HepG2 (cell line): ENCODE measurements at regions not wholly inside any gene's neighbourhood (a gene's known extent, or its start where the extent isn't known, plus 50 kb on each side); places are given as distances from the start of the nearest gene placed in this dataset.

ENCODE experiments used
- CBX5 ChIP-seq: sonication (generic); formaldehyde crosslinking; IDR thresholded peaks from 2 replicates; pipeline ENCODE4 v1.4.0; 2020; ENCODE audit warnings: missing genetic modification reagents, borderline replicate concordance
- CREM ChIP-seq, 2 experiments: sonication (generic) in 1 of 2; formaldehyde crosslinking in 1 of 2; IDR thresholded peaks; 2 replicates each; pipeline versions ENCODE4 v1.4.0 to v1.6.1; 2016 to 2020; ENCODE audit warnings: antibody characterized with exemption in 1 of 2, mild to moderate bottlenecking in 1 of 2, missing genetic modification reagents in 1 of 2
- EED ChIP-seq: sonication (generic); formaldehyde crosslinking; IDR thresholded peaks from 2 replicates; pipeline ENCODE4 v1.5.0; 2020; ENCODE audit warnings: mild to moderate bottlenecking, missing genetic modification reagents
- ERF ChIP-seq: IDR thresholded peaks from 2 replicates; pipeline ENCODE4 v1.6.1; 2018; ENCODE audit warnings: missing biosample characterization, missing genetic modification reagents
- FIP1L1 ChIP-seq: fragments of 200-400 bp; formaldehyde crosslinking; IDR thresholded peaks from 2 replicates; pipeline ENCODE4 v1.6.1; 2018; ENCODE audit warnings: low read depth, mild to moderate bottlenecking, low read length, moderate library complexity, borderline replicate concordance; ENCODE audit not compliant: insufficient read depth
- HHEX ChIP-seq: IDR thresholded peaks from 2 replicates; pipeline ENCODE4 v1.6.1; 2016; ENCODE audit warnings: control low read depth
- HNRNPL ChIP-seq: fragments of 200-400 bp; formaldehyde crosslinking; IDR thresholded peaks from 2 replicates; pipeline ENCODE4 v1.6.1; 2017; ENCODE audit warnings: mild to moderate bottlenecking, low read depth, low read length
- JUNB ChIP-seq: sonication (generic); formaldehyde crosslinking; IDR thresholded peaks from 2 replicates; pipeline ENCODE4 v1.8.0; 2022; ENCODE audit warnings: missing genetic modification reagents, mild to moderate bottlenecking, borderline replicate concordance
- KAT8 ChIP-seq: IDR thresholded peaks from 2 replicates; pipeline ENCODE4 v1.6.1; 2016; ENCODE audit warnings: missing genetic modification reagents, missing compliant biosample characterization
- NCOA1 ChIP-seq: sonication (generic); formaldehyde crosslinking; IDR thresholded peaks from 2 replicates; pipeline ENCODE4 v1.9.0; 2021; ENCODE audit warnings: missing genetic modification reagents
- PAWR ChIP-seq: sonication (generic); formaldehyde crosslinking; IDR thresholded peaks from 2 replicates; pipeline ENCODE4 v1.4.0; 2020; ENCODE audit warnings: missing genetic modification reagents, mild to moderate bottlenecking, borderline replicate concordance
- RAD51 ChIP-seq: fragments of 450-650 bp; IDR thresholded peaks from 2 replicates; pipeline ENCODE4 v1.6.1; 2016; ENCODE audit warnings: borderline replicate concordance
- REL ChIP-seq: sonication (generic); formaldehyde crosslinking; conservative IDR thresholded peaks from 2 replicates; pipeline ENCODE4 v1.8.0; 2022; ENCODE audit warnings: mild to moderate bottlenecking, missing genetic modification reagents, moderate library complexity
- SAP130 ChIP-seq: IDR thresholded peaks from 2 replicates; pipeline ENCODE4 v1.6.1; 2016; ENCODE audit warnings: low read depth
- THYN1 ChIP-seq: sonication (generic); formaldehyde crosslinking; IDR thresholded peaks from 2 replicates; pipeline ENCODE4 v1.8.1; 2023; ENCODE audit warnings: low read depth, mild to moderate bottlenecking, moderate library complexity, missing genetic modification reagents, borderline replicate concordance
- ZNF20 ChIP-seq: sonication (generic); formaldehyde crosslinking; IDR thresholded peaks from 2 replicates; pipeline ENCODE4 v1.4.0; 2020; ENCODE audit warnings: mild to moderate bottlenecking, moderate library complexity, missing genetic modification reagents
- ZNF274 ChIP-seq: sonication (generic); formaldehyde crosslinking; IDR thresholded peaks from 2 replicates; pipeline ENCODE4 v1.5.1; 2020; ENCODE audit warnings: mild to moderate bottlenecking, missing genetic modification reagents
- ZNF282 ChIP-seq: fragments of 450-650 bp; IDR thresholded peaks from 2 replicates; pipeline ENCODE4 v1.6.1; 2018; ENCODE audit not compliant: partially characterized antibody
- ZNF441 ChIP-seq: sonication (generic); formaldehyde crosslinking; IDR thresholded peaks from 2 replicates; pipeline ENCODE4 v1.7.0; 2021; ENCODE audit warnings: missing genetic modification reagents, borderline replicate concordance
- ZNF496 ChIP-seq: sonication (generic); formaldehyde crosslinking; IDR thresholded peaks from 2 replicates; pipeline ENCODE4 v1.8.1; 2023; ENCODE audit warnings: mild to moderate bottlenecking, moderate library complexity, missing genetic modification reagents; ENCODE audit not compliant: insufficient replicate concordance
- ZNF547 ChIP-seq: sonication (generic); formaldehyde crosslinking; IDR thresholded peaks from 2 replicates; pipeline ENCODE4 v1.5.1; 2020; ENCODE audit warnings: mild to moderate bottlenecking, missing genetic modification reagents
- ZNF598 ChIP-seq: sonication (generic); formaldehyde crosslinking; IDR thresholded peaks from 2 replicates; pipeline ENCODE4 v1.5.1; 2020; ENCODE audit warnings: mild to moderate bottlenecking, missing genetic modification reagents, borderline replicate concordance
- ZNF792 ChIP-seq: IDR thresholded peaks from 2 replicates; pipeline ENCODE4 v1.6.1; 2016
- TF ChIP-seq, protein P1 (sequence below): IDR thresholded peaks from 2 replicates; pipeline ENCODE4 v1.6.1; 2012; ENCODE audit warnings: low read depth, low read length, improper control_type of control experiment
- TF ChIP-seq, protein P2 (sequence below): IDR thresholded peaks from 2 replicates; pipeline ENCODE4 v1.6.1; 2018; ENCODE audit warnings: missing genetic modification reagents, mild to moderate bottlenecking, missing compliant biosample characterization
- TF ChIP-seq, protein P3 (sequence below): sonication (generic); formaldehyde crosslinking; IDR thresholded peaks from 2 replicates; pipeline ENCODE4 v1.4.0; 2020; ENCODE audit warnings: missing genetic modification reagents
- TF ChIP-seq, protein P4 (sequence below): sonication (generic); formaldehyde crosslinking; IDR thresholded peaks from 2 replicates; pipeline ENCODE4 v1.9.0; 2021; ENCODE audit warnings: missing genetic modification reagents, borderline replicate concordance

DNA sequence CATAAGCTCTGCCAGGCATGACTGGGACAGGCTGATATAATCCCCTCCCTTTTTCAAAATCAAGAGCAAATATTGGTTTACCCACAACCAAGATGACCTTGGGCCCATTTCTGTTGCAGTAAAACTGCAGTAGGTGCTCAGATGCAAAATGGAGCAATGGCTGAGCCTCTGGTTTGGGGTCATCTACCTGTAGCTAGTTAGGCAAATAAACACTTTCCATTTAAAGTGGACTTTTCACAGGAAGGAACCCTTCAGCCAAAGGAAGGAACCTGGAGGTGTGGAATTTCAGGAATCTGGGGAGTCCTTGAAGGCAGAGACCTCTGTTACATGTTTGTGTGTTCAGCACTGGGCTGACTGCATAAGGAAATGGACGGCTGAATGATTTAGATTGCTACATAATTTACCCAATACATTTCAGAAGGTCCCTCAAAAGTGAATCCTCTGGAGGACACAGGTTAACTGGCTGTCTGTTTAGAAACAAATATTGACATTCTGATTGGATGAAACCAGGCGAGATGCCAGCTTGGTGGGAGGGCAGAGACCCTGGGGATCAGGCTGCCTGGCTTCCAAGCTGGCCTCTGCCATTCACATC lies 170.1 kb upstream of the ZNF618 start (continued):
- TF ChIP-seq ZNF441 (CRISPR knock-in tag) (no peak), PAWR (CRISPR knock-in tag) (no peak), ZNF598 (CRISPR knock-in tag) (no peak), ZNF496 (CRISPR knock-in tag) (no peak), CREM (IDR thresholded peaks at IDR 0.05) (peak; percentile 57; the same call in 1 of the 2 replicates), CREM (CRISPR knock-in tag; IDR thresholded peaks at IDR 0.05) (no peak), EED (no peak), HNRNPL (no peak), HHEX (CRISPR knock-in tag) (no peak; the same call in 1 of the 2 replicates), RAD51 (no peak), FIP1L1 (no peak), REL (CRISPR knock-in tag) (no peak), NCOA1 (CRISPR knock-in tag) (peak; percentile 53; the same call in 1 of the 2 replicates), ZNF547 (no peak), CBX5 (CRISPR knock-in tag) (no peak), KAT8 (CRISPR knock-in tag) (peak; percentile 23; the same call in 1 of the 2 replicates), ZNF274 (CRISPR knock-in tag) (no peak), ZNF20 (no peak), SAP130 (CRISPR knock-in tag) (no peak), JUNB (CRISPR knock-in tag) (no peak), THYN1 (CRISPR knock-in tag) (no peak), ZNF792 (CRISPR knock-in tag) (no peak), ERF (no peak), ZNF282 (no peak)
- TF ChIP-seq, protein P1, sequence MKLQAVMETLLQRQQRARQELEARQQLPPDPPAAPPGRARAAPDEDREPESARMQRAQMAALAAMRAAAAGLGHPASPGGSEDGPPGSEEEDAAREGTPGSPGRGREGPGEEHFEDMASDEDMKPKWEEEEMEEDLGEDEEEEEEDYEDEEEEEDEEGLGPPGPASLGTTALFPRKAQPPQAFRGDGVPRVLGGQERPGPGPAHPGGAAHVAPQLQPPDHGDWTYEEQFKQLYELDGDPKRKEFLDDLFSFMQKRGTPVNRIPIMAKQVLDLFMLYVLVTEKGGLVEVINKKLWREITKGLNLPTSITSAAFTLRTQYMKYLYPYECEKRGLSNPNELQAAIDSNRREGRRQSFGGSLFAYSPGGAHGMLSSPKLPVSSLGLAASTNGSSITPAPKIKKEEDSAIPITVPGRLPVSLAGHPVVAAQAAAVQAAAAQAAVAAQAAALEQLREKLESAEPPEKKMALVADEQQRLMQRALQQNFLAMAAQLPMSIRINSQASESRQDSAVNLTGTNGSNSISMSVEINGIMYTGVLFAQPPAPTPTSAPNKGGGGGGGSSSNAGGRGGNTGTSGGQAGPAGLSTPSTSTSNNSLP = peak; percentile 51; the same call in 1 of the 2 replicates
- TF ChIP-seq, protein P2, sequence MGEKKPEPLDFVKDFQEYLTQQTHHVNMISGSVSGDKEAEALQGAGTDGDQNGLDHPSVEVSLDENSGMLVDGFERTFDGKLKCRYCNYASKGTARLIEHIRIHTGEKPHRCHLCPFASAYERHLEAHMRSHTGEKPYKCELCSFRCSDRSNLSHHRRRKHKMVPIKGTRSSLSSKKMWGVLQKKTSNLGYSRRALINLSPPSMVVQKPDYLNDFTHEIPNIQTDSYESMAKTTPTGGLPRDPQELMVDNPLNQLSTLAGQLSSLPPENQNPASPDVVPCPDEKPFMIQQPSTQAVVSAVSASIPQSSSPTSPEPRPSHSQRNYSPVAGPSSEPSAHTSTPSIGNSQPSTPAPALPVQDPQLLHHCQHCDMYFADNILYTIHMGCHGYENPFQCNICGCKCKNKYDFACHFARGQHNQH (CRISPR knock-in tag) = peak; percentile 52; the same call in 1 of the 2 replicates
- TF ChIP-seq, protein P3, sequence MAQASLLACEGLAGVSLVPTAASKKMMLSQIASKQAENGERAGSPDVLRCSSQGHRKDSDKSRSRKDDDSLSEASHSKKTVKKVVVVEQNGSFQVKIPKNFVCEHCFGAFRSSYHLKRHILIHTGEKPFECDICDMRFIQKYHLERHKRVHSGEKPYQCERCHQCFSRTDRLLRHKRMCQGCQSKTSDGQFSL (CRISPR knock-in tag) = no peak
- TF ChIP-seq, protein P4, sequence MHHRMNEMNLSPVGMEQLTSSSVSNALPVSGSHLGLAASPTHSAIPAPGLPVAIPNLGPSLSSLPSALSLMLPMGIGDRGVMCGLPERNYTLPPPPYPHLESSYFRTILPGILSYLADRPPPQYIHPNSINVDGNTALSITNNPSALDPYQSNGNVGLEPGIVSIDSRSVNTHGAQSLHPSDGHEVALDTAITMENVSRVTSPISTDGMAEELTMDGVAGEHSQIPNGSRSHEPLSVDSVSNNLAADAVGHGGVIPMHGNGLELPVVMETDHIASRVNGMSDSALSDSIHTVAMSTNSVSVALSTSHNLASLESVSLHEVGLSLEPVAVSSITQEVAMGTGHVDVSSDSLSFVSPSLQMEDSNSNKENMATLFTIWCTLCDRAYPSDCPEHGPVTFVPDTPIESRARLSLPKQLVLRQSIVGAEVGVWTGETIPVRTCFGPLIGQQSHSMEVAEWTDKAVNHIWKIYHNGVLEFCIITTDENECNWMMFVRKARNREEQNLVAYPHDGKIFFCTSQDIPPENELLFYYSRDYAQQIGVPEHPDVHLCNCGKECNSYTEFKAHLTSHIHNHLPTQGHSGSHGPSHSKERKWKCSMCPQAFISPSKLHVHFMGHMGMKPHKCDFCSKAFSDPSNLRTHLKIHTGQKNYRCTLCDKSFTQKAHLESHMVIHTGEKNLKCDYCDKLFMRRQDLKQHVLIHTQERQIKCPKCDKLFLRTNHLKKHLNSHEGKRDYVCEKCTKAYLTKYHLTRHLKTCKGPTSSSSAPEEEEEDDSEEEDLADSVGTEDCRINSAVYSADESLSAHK (CRISPR knock-in tag) = no peak
